ENCODE measurements at regions not wholly inside any gene's neighbourhood (a gene's known extent, or its start where the extent isn't known, plus 50 kb on each side); places are given as distances from the start of the nearest gene placed in this dataset.

GRCh38 chr4:36990128-36990872, 254.2 kb upstream of the NWD2 start:
- Histone ChIP-seq H3K4me3 (no peak overlapping the region), H3K27me3 (replicated peaks; ENCODE audit: insufficient read depth) (no peaks in the 10 kb centered on the region), H3K27ac (no peak overlapping the region), H3K4me1 (ENCODE audit: control insufficient read depth in 1 of 2, low read depth in 2 of 2) (no peaks in the 10 kb centered on the region), H3K36me3 (no peaks in the 10 kb centered on the region), H3K9me3 (no peaks in the 10 kb centered on the region)
- ATAC-seq (ENCODE audit: insufficient number of reproducible peaks, low FRiP score, low read depth) (no peak), DNase-seq (ENCODE audit: low spot score) (no peak)
- no peak for TF ChIP-seq CTCF (IDR thresholded peaks at IDR 0.05)

GRCh38 chr4:36997727-36998126, 246.8 kb upstream of the NWD2 start:
- Histone ChIP-seq H3K36me3 (no peaks in the 10 kb centered on the region), H3K4me1 (ENCODE audit: control insufficient read depth in 1 of 2, low read depth in 2 of 2) (no peaks in the 10 kb centered on the region), H3K27ac (no peak overlapping the region), H3K4me3 (no peak overlapping the region), H3K9me3 (no peaks in the 10 kb centered on the region), H3K27me3 (replicated peaks; ENCODE audit: insufficient read depth) (no peaks in the 10 kb centered on the region)
- ATAC-seq (ENCODE audit: insufficient number of reproducible peaks, low FRiP score, low read depth) (no peak), DNase-seq (ENCODE audit: low spot score) (no peak)
- TF ChIP-seq CTCF (IDR thresholded peaks at IDR 0.05): no peak

- Histone ChIP-seq H3K9me3 (no peaks in the 10 kb centered on the region), H3K4me3 (no peak overlapping the region), H3K27me3 (replicated peaks; ENCODE audit: insufficient read depth) (no peaks in the 10 kb centered on the region), H3K4me1 (ENCODE audit: control insufficient read depth in 1 of 2, low read depth in 2 of 2) (no peaks in the 10 kb centered on the region), H3K36me3 (no peaks in the 10 kb centered on the region), H3K27ac (no peak overlapping the region)
- DNase-seq (ENCODE audit: low spot score): no peak
- no peak for TF ChIP-seq CTCF (IDR thresholded peaks at IDR 0.05)
- no peak for ATAC-seq (ENCODE audit: insufficient number of reproducible peaks, low FRiP score, low read depth)
Measured at GRCh38 chr4:37000281-37000680, 244.3 kb upstream of the NWD2 start.

- ATAC-seq (ENCODE audit: insufficient number of reproducible peaks, low FRiP score, low read depth) (no peak), DNase-seq (ENCODE audit: low spot score) (no peak)
- Histone ChIP-seq H3K4me3 (no peak overlapping the region), H3K9me3 (no peaks in the 10 kb centered on the region), H3K4me1 (ENCODE audit: control insufficient read depth in 1 of 2, low read depth in 2 of 2) (no peaks in the 10 kb centered on the region), H3K36me3 (no peaks in the 10 kb centered on the region), H3K27me3 (replicated peaks; ENCODE audit: insufficient read depth) (no peaks in the 10 kb centered on the region), H3K27ac (no peak overlapping the region)
- no peak for TF ChIP-seq CTCF (IDR thresholded peaks at IDR 0.05)
Measured at GRCh38 chr4:37001688-37002436, 242.7 kb upstream of the NWD2 start.

GRCh38 chr4:37002625-37003024, 241.9 kb upstream of the NWD2 start:
- H3K27me3 ChIP-seq (replicated peaks; ENCODE audit: insufficient read depth): no peaks in the 10 kb centered on the region
- no peaks in the 10 kb centered on the region for H3K9me3 ChIP-seq
- H3K27ac ChIP-seq: no peak overlapping the region
- no peak for TF ChIP-seq CTCF (IDR thresholded peaks at IDR 0.05)
- ATAC-seq (ENCODE audit: insufficient number of reproducible peaks, low FRiP score, low read depth): no peak
- no peaks in the 10 kb centered on the region for H3K36me3 ChIP-seq
- no peak for DNase-seq (ENCODE audit: low spot score)
- no peaks in the 10 kb centered on the region for H3K4me1 ChIP-seq (ENCODE audit: control insufficient read depth in 1 of 2, low read depth in 2 of 2)
- H3K4me3 ChIP-seq: no peak overlapping the region
